Osteoblast (primary cell): ENCODE measurements at regions not wholly inside any gene's neighbourhood (a gene's known extent, or its start where the extent isn't known, plus 50 kb on each side); places are given as distances from the start of the nearest gene placed in this dataset.

Experiments
- DNase-seq: peaks from one replicate; pipeline ENCODE4 v3.0.0; 2011; ENCODE audit warnings: low spot score, mixed read lengths; ENCODE audit not compliant: insufficient read length; ENCODE audit errors: missing footprints
- H2AFZ ChIP-seq: 2 replicates; pipeline ENCODE4 v1.6.0; 2011; ENCODE audit warnings: mild to moderate bottlenecking, low read length
- H3K27ac ChIP-seq: 2 replicates; pipeline ENCODE4 v1.5.1; 2011; ENCODE audit warnings: mild to moderate bottlenecking, low read depth, low read length, moderate library complexity
- H3K27me3 ChIP-seq: 2 replicates; pipeline ENCODE4 v1.6.0; 2012; ENCODE audit warnings: mild to moderate bottlenecking, control low read depth, inconsistent platforms, low read length, moderate library complexity; ENCODE audit not compliant: insufficient read depth
- H3K36me3 ChIP-seq: 2 replicates; pipeline ENCODE4 v1.5.1; 2011; ENCODE audit warnings: mild to moderate bottlenecking, low read length, control low read depth, moderate library complexity; ENCODE audit not compliant: insufficient read depth
- H3K4me1 ChIP-seq: 2 replicates; pipeline ENCODE4 v1.5.1; 2011; ENCODE audit warnings: mild to moderate bottlenecking, low read length, control low read depth, moderate library complexity; ENCODE audit not compliant: insufficient read depth
- H3K4me2 ChIP-seq: 2 replicates; pipeline ENCODE4 v1.6.0; 2011; ENCODE audit warnings: mild to moderate bottlenecking, low read length; ENCODE audit not compliant: insufficient read depth
- H3K4me3 ChIP-seq: fragments of 200-600 bp; sonication (generic); 3 replicates; pipeline ENCODE4 v1.5.1; 2012; ENCODE audit warnings: mild to moderate bottlenecking, low read length, inconsistent platforms; ENCODE audit not compliant: insufficient read depth
- H3K79me2 ChIP-seq: 2 replicates; pipeline ENCODE4 v1.6.0; 2012; ENCODE audit warnings: mild to moderate bottlenecking, low read length, control low read depth, inconsistent platforms; ENCODE audit not compliant: insufficient read depth
- H3K9me3 ChIP-seq: 2 replicates; pipeline ENCODE4 v1.5.1; 2011; ENCODE audit warnings: low read depth, low read length, control low read depth
- H4K20me1 ChIP-seq: 2 replicates; pipeline ENCODE4 v1.6.0; 2012; ENCODE audit warnings: mild to moderate bottlenecking, low read length, control low read depth; ENCODE audit not compliant: insufficient read depth
- TF ChIP-seq, protein P1 (sequence below): IDR thresholded peaks from 2 replicates; pipeline ENCODE4 v1.5.1; 2011; ENCODE audit warnings: mild to moderate bottlenecking, low read depth, low read length, moderate library complexity; ENCODE audit errors: extremely low read depth

- Histone ChIP-seq H3K4me1 (no peaks in the 10 kb centered on the region), H3K4me3 (no peak overlapping the region), H3K27ac (no peak overlapping the region), H3K79me2 (no peaks in the 10 kb centered on the region), H3K36me3 (no peaks in the 10 kb centered on the region), H4K20me1 (no peaks in the 10 kb centered on the region), H3K9me3 (no peaks in the 10 kb centered on the region), H3K27me3 (no peaks in the 10 kb centered on the region), H3K4me2 (no peak overlapping the region), H2AFZ (no peak overlapping the region)
- no peak for DNase-seq
- TF ChIP-seq, protein P1, sequence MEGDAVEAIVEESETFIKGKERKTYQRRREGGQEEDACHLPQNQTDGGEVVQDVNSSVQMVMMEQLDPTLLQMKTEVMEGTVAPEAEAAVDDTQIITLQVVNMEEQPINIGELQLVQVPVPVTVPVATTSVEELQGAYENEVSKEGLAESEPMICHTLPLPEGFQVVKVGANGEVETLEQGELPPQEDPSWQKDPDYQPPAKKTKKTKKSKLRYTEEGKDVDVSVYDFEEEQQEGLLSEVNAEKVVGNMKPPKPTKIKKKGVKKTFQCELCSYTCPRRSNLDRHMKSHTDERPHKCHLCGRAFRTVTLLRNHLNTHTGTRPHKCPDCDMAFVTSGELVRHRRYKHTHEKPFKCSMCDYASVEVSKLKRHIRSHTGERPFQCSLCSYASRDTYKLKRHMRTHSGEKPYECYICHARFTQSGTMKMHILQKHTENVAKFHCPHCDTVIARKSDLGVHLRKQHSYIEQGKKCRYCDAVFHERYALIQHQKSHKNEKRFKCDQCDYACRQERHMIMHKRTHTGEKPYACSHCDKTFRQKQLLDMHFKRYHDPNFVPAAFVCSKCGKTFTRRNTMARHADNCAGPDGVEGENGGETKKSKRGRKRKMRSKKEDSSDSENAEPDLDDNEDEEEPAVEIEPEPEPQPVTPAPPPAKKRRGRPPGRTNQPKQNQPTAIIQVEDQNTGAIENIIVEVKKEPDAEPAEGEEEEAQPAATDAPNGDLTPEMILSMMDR, result no peak
Observed at GRCh38 chr6:98547151-98547550, 287.2 kb upstream of the POU3F2 start.

GRCh38 chr6:98547634-98548033, 286.7 kb upstream of the POU3F2 start:
- no peak for DNase-seq
- Histone ChIP-seq H4K20me1 (no peaks in the 10 kb centered on the region), H3K4me3 (no peak overlapping the region), H3K27ac (no peak overlapping the region), H3K4me1 (no peaks in the 10 kb centered on the region), H3K9me3 (no peaks in the 10 kb centered on the region), H2AFZ (no peak overlapping the region), H3K36me3 (no peaks in the 10 kb centered on the region), H3K79me2 (no peaks in the 10 kb centered on the region), H3K4me2 (no peak overlapping the region), H3K27me3 (no peaks in the 10 kb centered on the region)
- TF ChIP-seq, protein P1, result no peak

- H3K4me1 ChIP-seq, result no peaks in the 10 kb centered on the region
- H3K27me3 ChIP-seq, result no peaks in the 10 kb centered on the region
- no peaks in the 10 kb centered on the region for H4K20me1 ChIP-seq
- no peak overlapping the region for H3K27ac ChIP-seq
- DNase-seq, result no peak
- H3K4me3 ChIP-seq, result no peak overlapping the region
- no peaks in the 10 kb centered on the region for H3K79me2 ChIP-seq
- no peaks in the 10 kb centered on the region for H3K36me3 ChIP-seq
- no peak overlapping the region for H3K4me2 ChIP-seq
- no peak overlapping the region for H2AFZ ChIP-seq
- no peaks in the 10 kb centered on the region for H3K9me3 ChIP-seq
- TF ChIP-seq, protein P1, result no peak
Observed at GRCh38 chr6:98548301-98548700, 286.1 kb upstream of the POU3F2 start.

DNA sequence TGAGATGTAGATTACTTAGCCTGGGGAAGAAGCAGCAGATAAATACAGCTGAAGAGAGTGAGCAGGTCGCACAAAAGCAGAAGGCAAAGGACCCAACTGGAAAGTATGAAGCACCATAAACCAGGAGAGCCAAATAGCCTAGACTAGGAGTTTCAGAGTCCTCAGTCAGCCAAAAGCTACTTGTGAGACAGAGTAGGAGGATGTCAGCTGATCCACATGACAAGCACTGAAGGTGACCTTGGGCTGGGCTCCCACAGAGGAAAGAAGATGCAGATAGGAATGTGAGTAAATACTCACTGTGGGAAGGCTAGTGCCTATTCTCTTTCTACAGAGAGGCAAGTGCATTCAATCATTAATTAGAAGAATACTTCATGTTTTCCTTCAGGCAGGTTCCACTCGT, 274.0 kb upstream of the POU3F2 start:
- no peaks in the 10 kb centered on the region for H3K4me1 ChIP-seq
- no peak for DNase-seq
- no peak overlapping the region for H3K4me2 ChIP-seq
- no peaks in the 10 kb centered on the region for H4K20me1 ChIP-seq
- TF ChIP-seq, protein P1, result no peak
- H3K36me3 ChIP-seq, result no peaks in the 10 kb centered on the region
- no peak overlapping the region for H2AFZ ChIP-seq
- H3K9me3 ChIP-seq, result peaks cover 3% of the 10 kb centered on the region
- H3K79me2 ChIP-seq, result no peaks in the 10 kb centered on the region
- H3K27ac ChIP-seq, result no peak overlapping the region
- no peak overlapping the region for H3K4me3 ChIP-seq
- no peaks in the 10 kb centered on the region for H3K27me3 ChIP-seq
